Naive B cell (primary cell): ENCODE measurements at regions not wholly inside any gene's neighbourhood (a gene's known extent, or its start where the extent isn't known, plus 50 kb on each side); places are given as distances from the start of the nearest gene placed in this dataset.

Source experiments
- ATAC-seq, 2 donors: fragments of 150-1000 bp; cut with Tn5 transposase; 2 replicates each; pipeline ENCODE4 v1.10.0; 2021; ENCODE audit warnings: low read depth in 2 of 2, mild to moderate bottlenecking in 2 of 2, moderate library complexity in 2 of 2
- DNase-seq: peaks from one replicate; pipeline ENCODE4 v3.0.0; 2022
- H3K27ac Mint-ChIP-seq, 6 donors: one replicate each; pipeline ENCODE4 v1.8.0; 2020 to 2022; ENCODE audit warnings: mild to moderate bottlenecking in 6 of 6, mixed read lengths in 6 of 6, moderate library complexity in 5 of 6, inconsistent platforms in 2 of 6
- H3K27me3 Mint-ChIP-seq, 3 donors: one replicate each; pipeline ENCODE4 v1.8.0; 2021 to 2022; ENCODE audit warnings: mixed read lengths in 3 of 3, mild to moderate bottlenecking in 1 of 3
- H3K36me3 Mint-ChIP-seq, 2 donors: one replicate each; pipeline ENCODE4 v1.8.0; 2020 to 2022; ENCODE audit warnings: mixed read lengths in 2 of 2, inconsistent platforms in 1 of 2, mild to moderate bottlenecking in 1 of 2
- H3K4me1 Mint-ChIP-seq, 3 donors: one replicate each; pipeline ENCODE4 v1.8.0; 2020 to 2022; ENCODE audit warnings: mixed read lengths in 3 of 3, inconsistent platforms in 1 of 3, mild to moderate bottlenecking in 1 of 3, moderate library complexity in 1 of 3
- H3K4me3 Mint-ChIP-seq, 8 donors: one replicate each; pipeline ENCODE4 v1.8.0; 2020 to 2022; ENCODE audit warnings: mild to moderate bottlenecking in 8 of 8, mixed read lengths in 8 of 8, moderate library complexity in 8 of 8, inconsistent platforms in 2 of 8
- H3K9me3 Mint-ChIP-seq, 7 donors: one replicate each; pipeline ENCODE4 v1.8.0; 2020 to 2022; ENCODE audit warnings: mixed read lengths in 7 of 7, mild to moderate bottlenecking in 5 of 7, inconsistent platforms in 2 of 7, moderate library complexity in 1 of 7

GRCh38 chr12:97127061-97127460 lies 220.0 kb downstream of the NEDD1 start:
- ATAC-seq (no peak), DNase-seq (no peak)
- Mint-ChIP-seq H3K4me3 (no peak overlapping the region), H3K27me3 (peaks cover 0 to 7% (median 0%) of the 10 kb centered on the region in 3 donors), H3K36me3 (no peaks in the 10 kb centered on the region), H3K27ac (no peak overlapping the region), H3K4me1 (no peaks in the 10 kb centered on the region), H3K9me3 (peaks cover 0 to 3% (median 0%) of the 10 kb centered on the region in 7 donors)

GRCh38 chr12:97131220-97131981 lies 224.3 kb downstream of the NEDD1 start:
- Mint-ChIP-seq H3K4me3 (no peak overlapping the region), H3K36me3 (no peaks in the 10 kb centered on the region), H3K27me3 (peaks cover 7 to 21% (median 13%) of the 10 kb centered on the region in 3 donors), H3K9me3 (peaks cover 0 to 3% (median 0%) of the 10 kb centered on the region in 7 donors), H3K4me1 (no peaks in the 10 kb centered on the region), H3K27ac (no peak overlapping the region)
- ATAC-seq (no peak), DNase-seq (no peak)

GRCh38 chr12:97132270-97132669 lies 225.2 kb downstream of the NEDD1 start:
- Mint-ChIP-seq H3K4me3 (no peak overlapping the region), H3K27me3 (peaks cover 7 to 22% (median 13%) of the 10 kb centered on the region in 3 donors), H3K4me1 (no peaks in the 10 kb centered on the region), H3K9me3 (peaks cover 0 to 3% (median 0%) of the 10 kb centered on the region in 7 donors), H3K36me3 (no peaks in the 10 kb centered on the region), H3K27ac (no peak overlapping the region)
- no peak for DNase-seq
- no peak for ATAC-seq

GRCh38 chr12:97134495-97134894 lies 227.4 kb downstream of the NEDD1 start:
- Mint-ChIP-seq H3K27ac (no peak overlapping the region), H3K36me3 (no peaks in the 10 kb centered on the region), H3K4me1 (no peaks in the 10 kb centered on the region), H3K27me3 (peaks cover 15 to 26% (median 21%) of the 10 kb centered on the region in 3 donors), H3K4me3 (no peak overlapping the region), H3K9me3 (peaks cover 0 to 5% (median 0%) of the 10 kb centered on the region in 7 donors)
- DNase-seq (no peak), ATAC-seq (no peak)

- no peaks in the 10 kb centered on the region for H3K4me1 Mint-ChIP-seq
- DNase-seq = no peak
- H3K9me3 Mint-ChIP-seq = peaks cover 0 to 5% (median 0%) of the 10 kb centered on the region in 7 donors
- H3K27ac Mint-ChIP-seq = peak overlapping the region in 1 of 6 donors; percentile 21
- H3K4me3 Mint-ChIP-seq = no peak overlapping the region
- H3K27me3 Mint-ChIP-seq = peaks cover 37 to 47% (median 39%) of the 10 kb centered on the region in 3 donors
- no peaks in the 10 kb centered on the region for H3K36me3 Mint-ChIP-seq
- ATAC-seq = no peak
These were observed 233.3 kb downstream of the NEDD1 start for GRCh38 chr12:97140355-97140754.

GRCh38 chr12:97142737-97143410 lies 235.8 kb downstream of the NEDD1 start:
- Mint-ChIP-seq H3K4me3 (no peak overlapping the region), H3K27me3 (peaks cover 37 to 45% (median 40%) of the 10 kb centered on the region in 3 donors), H3K36me3 (no peaks in the 10 kb centered on the region), H3K4me1 (no peaks in the 10 kb centered on the region), H3K27ac (no peak overlapping the region), H3K9me3 (peaks cover 0 to 4% (median 0%) of the 10 kb centered on the region in 7 donors)
- no peak for ATAC-seq
- DNase-seq = no peak

- Mint-ChIP-seq H3K4me1 (no peaks in the 10 kb centered on the region), H3K36me3 (no peaks in the 10 kb centered on the region), H3K4me3 (no peak overlapping the region), H3K27me3 (peaks cover 22 to 28% (median 24%) of the 10 kb centered on the region in 3 donors), H3K27ac (no peak overlapping the region), H3K9me3 (no peaks in the 10 kb centered on the region)
- peak; percentile 54 for DNase-seq
- ATAC-seq = peak; percentile 90 to 96
These were observed 242.0 kb downstream of the NEDD1 start for GRCh38 chr12:97148941-97149559.

GRCh38 chr12:97151481-97151880 lies 244.4 kb downstream of the NEDD1 start:
- peaks cover 5 to 31% (median 19%) of the 10 kb centered on the region in 3 donors for H3K27me3 Mint-ChIP-seq
- no peak for DNase-seq

GRCh38 chr12:97159377-97159776 lies 252.3 kb downstream of the NEDD1 start:
- ATAC-seq (no peak), DNase-seq (no peak)
- H3K4me1 Mint-ChIP-seq = no peaks in the 10 kb centered on the region
- peaks cover 0 to 24% (median 22%) of the 10 kb centered on the region in 3 donors for H3K27me3 Mint-ChIP-seq
- peaks cover 0 to 4% (median 0%) of the 10 kb centered on the region in 7 donors for H3K9me3 Mint-ChIP-seq
- H3K27ac Mint-ChIP-seq = no peak overlapping the region
- no peaks in the 10 kb centered on the region for H3K36me3 Mint-ChIP-seq
- no peak overlapping the region for H3K4me3 Mint-ChIP-seq

More at GRCh38 chr12:97151481-97151880, 244.4 kb downstream of the NEDD1 start:
- H3K4me3 Mint-ChIP-seq = no peak overlapping the region
- no peaks in the 10 kb centered on the region for H3K36me3 Mint-ChIP-seq
- ATAC-seq = no peak
- H3K4me1 Mint-ChIP-seq = no peaks in the 10 kb centered on the region
- H3K27ac Mint-ChIP-seq = no peak overlapping the region
- H3K9me3 Mint-ChIP-seq = peaks cover 0 to 4% (median 0%) of the 10 kb centered on the region in 7 donors

GRCh38 chr12:97160277-97160676 lies 253.2 kb downstream of the NEDD1 start:
- Mint-ChIP-seq H3K4me1 (no peaks in the 10 kb centered on the region), H3K27ac (no peak overlapping the region), H3K36me3 (no peaks in the 10 kb centered on the region), H3K9me3 (peaks cover 0 to 4% (median 0%) of the 10 kb centered on the region in 7 donors), H3K4me3 (no peak overlapping the region), H3K27me3 (peaks cover 0 to 19% (median 19%) of the 10 kb centered on the region in 3 donors)
- DNase-seq = no peak
- no peak for ATAC-seq

GRCh38 chr12:97162173-97162572 lies 255.1 kb downstream of the NEDD1 start:
- Mint-ChIP-seq H3K4me3 (no peak overlapping the region), H3K4me1 (no peaks in the 10 kb centered on the region), H3K36me3 (no peaks in the 10 kb centered on the region), H3K27me3 (peaks cover 0 to 19% (median 8%) of the 10 kb centered on the region in 3 donors), H3K27ac (no peak overlapping the region), H3K9me3 (peaks cover 0 to 2% (median 0%) of the 10 kb centered on the region in 7 donors)
- DNase-seq (no peak), ATAC-seq (no peak)

- H3K9me3 Mint-ChIP-seq = peaks cover 0 to 2% (median 0%) of the 10 kb centered on the region in 7 donors
- H3K4me1 Mint-ChIP-seq = no peaks in the 10 kb centered on the region
- no peak for ATAC-seq
- peaks cover 0 to 19% (median 8%) of the 10 kb centered on the region in 3 donors for H3K27me3 Mint-ChIP-seq
- no peak overlapping the region for H3K4me3 Mint-ChIP-seq
- DNase-seq = no peak
- H3K36me3 Mint-ChIP-seq = no peaks in the 10 kb centered on the region
- no peak overlapping the region for H3K27ac Mint-ChIP-seq
These were observed 257.9 kb downstream of the NEDD1 start for GRCh38 chr12:97164936-97165335.

- no peaks in the 10 kb centered on the region for H3K4me1 Mint-ChIP-seq
- H3K9me3 Mint-ChIP-seq = no peaks in the 10 kb centered on the region
- no peak overlapping the region for H3K27ac Mint-ChIP-seq
- peaks cover 0 to 9% (median 8%) of the 10 kb centered on the region in 3 donors for H3K27me3 Mint-ChIP-seq
- no peak for DNase-seq
- no peak for ATAC-seq
- H3K36me3 Mint-ChIP-seq = no peaks in the 10 kb centered on the region
- no peak overlapping the region for H3K4me3 Mint-ChIP-seq
These were observed 260.5 kb downstream of the NEDD1 start for GRCh38 chr12:97167598-97167997.
